DOHH2 (cell line): ENCODE measurements at regions not wholly inside any gene's neighbourhood (a gene's known extent, or its start where the extent isn't known, plus 50 kb on each side); places are given as distances from the start of the nearest gene placed in this dataset.

ENCODE experiments used
- CTCF ChIP-seq: fragments of 200-600 bp; sonication (generic); IDR thresholded peaks from one replicate; pipeline ENCODE4 v1.5.1; 2014; ENCODE audit warnings: antibody characterized with exemption, mild to moderate bottlenecking, low read depth, low read length; ENCODE audit not compliant: poor library complexity, severe bottlenecking
- EZH2phosphoT487 ChIP-seq: fragments of 200-600 bp; sonication (generic); IDR thresholded peaks from 2 replicates; pipeline ENCODE4 v1.6.1; 2017; ENCODE audit warnings: borderline replicate concordance, mild to moderate bottlenecking, antibody characterized with exemption, low read length, moderate library complexity, mixed read lengths

GRCh38 chr11:104688731-104689130, 209.5 kb downstream of the CASP12 start:
- TF ChIP-seq CTCF (no peak), EZH2phosphoT487 (no peak)
